GM18873 (cell line): ENCODE measurements at regions not wholly inside any gene's neighbourhood (a gene's known extent, or its start where the extent isn't known, plus 50 kb on each side); places are given as distances from the start of the nearest gene placed in this dataset.

ENCODE experiments used
- ATAC-seq: cut with Tn5 transposase; IDR thresholded peaks from one replicate; pipeline ENCODE4 v1.9.1; 2021; ENCODE audit warnings: mild to moderate bottlenecking, moderate library complexity, moderate number of reproducible peaks; ENCODE audit not compliant: unreplicated experiment, low FRiP score

GRCh38 chr4:4808086-4808485, 51.4 kb upstream of the MSX1 start:
- ATAC-seq: no peak

GRCh38 chr4:4805887-4806286, 53.6 kb upstream of the MSX1 start:
- no peak for ATAC-seq

GRCh38 chr4:4803912-4804296, 55.6 kb upstream of the MSX1 start:
- ATAC-seq: no peak

GRCh38 chr4:4803216-4803911, 56.1 kb upstream of the MSX1 start:
- ATAC-seq: no peak

GRCh38 chr4:4800646-4801408, 58.6 kb upstream of the MSX1 start:
- ATAC-seq: no peak

- no peak for ATAC-seq
Observed at GRCh38 chr4:4794421-4794820, 65.0 kb upstream of the MSX1 start.

- no peak for ATAC-seq
Observed at GRCh38 chr4:4792466-4792865, 67.0 kb upstream of the MSX1 start.

- ATAC-seq: no peak
Observed at GRCh38 chr4:4791299-4792111, 68.0 kb upstream of the MSX1 start.

GRCh38 chr4:4789462-4789861, 70.0 kb upstream of the MSX1 start:
- no peak for ATAC-seq

- no peak for ATAC-seq
Observed at GRCh38 chr4:4788573-4788972, 70.9 kb upstream of the MSX1 start.

- no peak for ATAC-seq
Observed at GRCh38 chr4:4787421-4787820, 72.0 kb upstream of the MSX1 start.

- no peak for ATAC-seq
Observed at GRCh38 chr4:4784379-4784778, 75.1 kb upstream of the MSX1 start.

- ATAC-seq: no peak
Observed at GRCh38 chr4:4783847-4784246, 75.6 kb upstream of the MSX1 start.

- ATAC-seq: no peak
Observed at GRCh38 chr4:4782969-4783368, 76.5 kb upstream of the MSX1 start.

- ATAC-seq: no peak
Observed at GRCh38 chr4:4781936-4782707, 77.3 kb upstream of the MSX1 start.

GRCh38 chr4:4780729-4781244, 78.7 kb upstream of the MSX1 start:
- ATAC-seq: no peak

GRCh38 chr4:4779486-4779885, 80.0 kb upstream of the MSX1 start:
- ATAC-seq: no peak

GRCh38 chr4:4779054-4779453, 80.4 kb upstream of the MSX1 start:
- ATAC-seq: no peak

GRCh38 chr4:4778554-4778953, 80.9 kb upstream of the MSX1 start:
- no peak for ATAC-seq

- ATAC-seq: no peak
Observed at GRCh38 chr4:4776934-4777333, 82.5 kb upstream of the MSX1 start.
